HCT116 (cell line): ENCODE measurements at regions not wholly inside any gene's neighbourhood (a gene's known extent, or its start where the extent isn't known, plus 50 kb on each side); places are given as distances from the start of the nearest gene placed in this dataset.

Source experiments
- ATAC-seq: fragments of 200-7000 bp; cut with Tn5 transposase; 2 replicates; pipeline ENCODE4 v1.9.1; 2020; ENCODE audit warnings: mild to moderate bottlenecking, moderate library complexity
- BruUV-seq: library from RNA; stranded (reverse); fragments of 400-500 nt; replicated peaks from 2 replicates; lab custom pipeline; 2021; lab: Mats Ljungman, UMichigan
- CTCF ChIA-PET: fragments of 300-600 bp; sonication (Branson Sonifier 250); formaldehyde crosslinking; loops from one replicate; lab custom pipeline; 2021; ENCODE audit warnings: antibody characterized with exemption; lab: Charles Lee
- POLR2A ChIA-PET: fragments of 300-600, 350-600 bp; sonication (Branson Sonifier 250); formaldehyde crosslinking; loops from one replicate; lab custom pipeline; 2021; ENCODE audit warnings: antibody characterized with exemption; lab: Charles Lee
- RAD21 ChIA-PET, 2 experiments: fragments of 300-600 bp; sonication (Branson Sonifier 250); formaldehyde crosslinking; loops; one replicate each; lab custom pipeline; 2023; ENCODE audit warnings: low total read pairs in 2 of 2; ENCODE audit not compliant: uncharacterized antibody in 2 of 2, unreplicated experiment in 2 of 2, low non-redundant PET in 1 of 2; lab: Charles Lee
- DNase-seq: peaks from one replicate; pipeline ENCODE4 v3.0.0-alpha.2; 2010; ENCODE audit warnings: low read depth, low spot score
- H2AFZ ChIP-seq: fragments of 200-600 bp; shearing (Covaris generic), sonication (generic); 2 replicates; pipeline ENCODE4 v1.6.1; 2017; ENCODE audit warnings: low read depth, mixed run types, mixed read lengths, antibody characterized with exemption, low read length; ENCODE audit not compliant: poor library complexity, severe bottlenecking
- H3K27ac ChIP-seq: 2 replicates; pipeline ENCODE4 v1.5.1; 2012; ENCODE audit warnings: low read depth, low read length
- H3K27me3 ChIP-seq: fragments of 200-600 bp; sonication (generic); 2 replicates; pipeline ENCODE4 v1.6.1; 2016; ENCODE audit warnings: mixed run types, low read length, mixed read lengths; ENCODE audit not compliant: insufficient read depth
- H3K36me3 ChIP-seq, 2 experiments: fragments of 200-500 bp in 1 of 2; fragments of 200-600 bp in 1 of 2; sonication (Bioruptor generic) in 1 of 2; sonication (generic) in 1 of 2; 2 replicates each; pipeline versions ENCODE4 v1.5.1 to v1.6.1; 2014 to 2016; ENCODE audit warnings: low read length in 2 of 2, inconsistent platforms in 1 of 2, mixed read lengths in 1 of 2, mixed run types in 1 of 2; ENCODE audit not compliant: insufficient read depth in 2 of 2, control insufficient read depth in 1 of 2
- H3K4me1 ChIP-seq, 2 experiments: fragments of 200-600 bp in 1 of 2; sonication (generic) in 1 of 2; 2 replicates each; pipeline versions ENCODE4 v1.5.1 to v1.6.1; 2012 to 2017; ENCODE audit warnings: low read length in 2 of 2, inconsistent platforms in 1 of 2, mild to moderate bottlenecking in 1 of 2, mixed read lengths in 1 of 2, mixed run types in 1 of 2, moderate library complexity in 1 of 2; ENCODE audit not compliant: insufficient read depth in 2 of 2, control insufficient read depth in 1 of 2
- H3K4me2 ChIP-seq: fragments of 200-600 bp; sonication (generic); 2 replicates; pipeline ENCODE4 v1.6.1; 2017; ENCODE audit warnings: mixed run types, low read length, mixed read lengths
- H3K4me3 ChIP-seq, 2 experiments: fragments of 200-600 bp in 1 of 2; sonication (generic) in 1 of 2; replicated peaks in 1 of 2; 2 replicates each; pipeline ENCODE4 v1.5.1; 2011 to 2016; ENCODE audit warnings: low read length in 2 of 2, control low read depth in 1 of 2, low read depth in 1 of 2, mild to moderate bottlenecking in 1 of 2, mixed read lengths in 1 of 2, mixed run types in 1 of 2
- H3K79me2 ChIP-seq: fragments of 200-600 bp; sonication (generic); 2 replicates; pipeline ENCODE4 v1.6.1; 2017; ENCODE audit warnings: mild to moderate bottlenecking, mixed run types, low read length, moderate library complexity, mixed read lengths; ENCODE audit not compliant: insufficient read depth
- H3K9ac ChIP-seq: fragments of 200-600 bp; sonication (generic); 2 replicates; pipeline ENCODE4 v1.6.1; 2016; ENCODE audit warnings: low read length, mixed read lengths
- H3K9me2 ChIP-seq: fragments of 200-600 bp; sonication (generic), shearing (Covaris generic); 2 replicates; pipeline ENCODE4 v1.6.1; 2017; ENCODE audit warnings: mixed run types, mild to moderate bottlenecking, moderate library complexity; ENCODE audit not compliant: insufficient read depth
- H3K9me3 ChIP-seq, 2 experiments: fragments of 200-500 bp in 1 of 2; fragments of 200-600 bp in 1 of 2; sonication (Bioruptor generic) in 1 of 2; sonication (generic) in 1 of 2; 2 replicates each; pipeline ENCODE4 v1.6.1; 2014 to 2017; ENCODE audit warnings: low read length in 2 of 2, mixed read lengths in 2 of 2, inconsistent platforms in 1 of 2, low read depth in 1 of 2, mild to moderate bottlenecking in 1 of 2, mixed run types in 1 of 2, moderate library complexity in 1 of 2; ENCODE audit not compliant: control insufficient read depth in 1 of 2, insufficient read depth in 1 of 2
- H4K20me1 ChIP-seq: fragments of 200-600 bp; sonication (generic), shearing (Covaris generic); 2 replicates; pipeline ENCODE4 v1.6.1; 2017; ENCODE audit warnings: mixed run types, mild to moderate bottlenecking, moderate library complexity; ENCODE audit not compliant: insufficient read depth
- CBX3 ChIP-seq: IDR thresholded peaks from 2 replicates; pipeline ENCODE4 v1.6.1; 2012; ENCODE audit warnings: low read depth
- CEBPB ChIP-seq: IDR thresholded peaks from 2 replicates; pipeline ENCODE4 v1.6.1; 2012; ENCODE audit warnings: low read depth
- EZH2 ChIP-seq: fragments of 200-600 bp; sonication (generic); IDR thresholded peaks from 2 replicates; pipeline ENCODE4 v1.6.1; 2017; ENCODE audit warnings: antibody characterized with exemption, mixed run types
- JUND ChIP-seq: IDR thresholded peaks from 2 replicates; pipeline ENCODE4 v1.6.1; 2012
- POLR2A ChIP-seq: IDR thresholded peaks from 2 replicates; pipeline ENCODE4 v1.7.0; 2011; ENCODE audit warnings: borderline replicate concordance; ENCODE audit not compliant: insufficient read depth, insufficient read length; ENCODE audit errors: extremely low read depth
- RAD21 ChIP-seq: IDR thresholded peaks from 2 replicates; pipeline ENCODE4 v1.6.1; 2012; ENCODE audit warnings: low read depth, mild to moderate bottlenecking
- SIN3A ChIP-seq: IDR thresholded peaks from 2 replicates; pipeline ENCODE4 v1.6.1; 2012; ENCODE audit warnings: low read depth
- SRF ChIP-seq: IDR thresholded peaks from 2 replicates; pipeline ENCODE4 v1.6.1; 2012; ENCODE audit warnings: low read depth
- TCF7L2 ChIP-seq: IDR thresholded peaks from 2 replicates; pipeline ENCODE4 v1.7.0; 2011; ENCODE audit warnings: borderline replicate concordance, inconsistent platforms; ENCODE audit not compliant: insufficient read depth, insufficient read length; ENCODE audit errors: extremely low read depth
- ZFX ChIP-seq: fragments of 450-650 bp; IDR thresholded peaks from 2 replicates; pipeline ENCODE4 v1.6.1; 2017
- intact Hi-C: fragments of 100-400 bp; cut with micrococcal nuclease; formaldehyde crosslinking; loops from 2 replicates; pipeline ENCODE4 v1.10.0; 2022
- TF ChIP-seq, protein P1 (sequence below): IDR thresholded peaks from 2 replicates; pipeline ENCODE4 v1.6.1; 2012
- TF ChIP-seq, protein P2 (sequence below): IDR thresholded peaks from 2 replicates; pipeline ENCODE4 v1.6.1; 2012
- TF ChIP-seq, protein P3 (sequence below), 3 experiments: fragments of 200-600 bp in 1 of 3; sonication (generic) in 1 of 3; IDR thresholded peaks in 2 of 3; conservative IDR thresholded peaks in 1 of 3; 2 replicates each; pipeline ENCODE4 v1.5.1; 2012 to 2017; ENCODE audit warnings: low read depth in 2 of 3, low read length in 2 of 3, antibody characterized with exemption in 1 of 3, borderline replicate concordance in 1 of 3, control low read depth in 1 of 3, mild to moderate bottlenecking in 1 of 3, mixed read lengths in 1 of 3, mixed run types in 1 of 3, moderate library complexity in 1 of 3; ENCODE audit not compliant: insufficient read depth in 1 of 3
- TF ChIP-seq, protein P4 (sequence below): IDR thresholded peaks from 2 replicates; pipeline ENCODE4 v1.6.1; 2011; ENCODE audit warnings: mild to moderate bottlenecking, low read length, moderate library complexity; ENCODE audit not compliant: insufficient replicate concordance; ENCODE audit errors: extremely low read depth

- Histone ChIP-seq H3K27ac (no peak overlapping the region), H2AFZ (no peak overlapping the region), H3K4me1 (peaks cover 0 to under 1% of the 10 kb centered on the region in 2 experiments; a peak in 1 of 4 replicates), H3K9me2 (no peaks in the 10 kb centered on the region), H3K4me3 (no peak overlapping the region), H3K27me3 (no peaks in the 10 kb centered on the region), H3K9me3 (no peaks in the 10 kb centered on the region), H4K20me1 (no peaks in the 10 kb centered on the region), H3K9ac (no peak overlapping the region), H3K79me2 (no peaks in the 10 kb centered on the region), H3K36me3 (no peaks in the 10 kb centered on the region), H3K4me2 (no peak overlapping the region)
- TF ChIP-seq JUND (no peak), EZH2 (no peak), TCF7L2 (no peak), POLR2A (no peak), SIN3A (no peak), CBX3 (no peak), SRF (no peak), CEBPB (no peak)
- TF ChIP-seq, protein P1, sequence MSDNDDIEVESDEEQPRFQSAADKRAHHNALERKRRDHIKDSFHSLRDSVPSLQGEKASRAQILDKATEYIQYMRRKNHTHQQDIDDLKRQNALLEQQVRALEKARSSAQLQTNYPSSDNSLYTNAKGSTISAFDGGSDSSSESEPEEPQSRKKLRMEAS, result no peak
- TF ChIP-seq, protein P2, sequence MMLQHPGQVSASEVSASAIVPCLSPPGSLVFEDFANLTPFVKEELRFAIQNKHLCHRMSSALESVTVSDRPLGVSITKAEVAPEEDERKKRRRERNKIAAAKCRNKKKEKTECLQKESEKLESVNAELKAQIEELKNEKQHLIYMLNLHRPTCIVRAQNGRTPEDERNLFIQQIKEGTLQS, result no peak
- no TSS peak for BruUV-seq
- POLR2A ChIA-PET, result no interaction called here
- ATAC-seq (no peak), DNase-seq (no peak)
- CTCF ChIA-PET, result no interaction called here
- intact Hi-C loops, result no loop called here
- RAD21 ChIA-PET, result no interaction called here
Measured at GRCh38 chr2:51108794-51109193, 76.9 kb upstream of the NRXN1 start.

- no peaks in the 10 kb centered on the region for H3K9me3 ChIP-seq
- H4K20me1 ChIP-seq, result no peaks in the 10 kb centered on the region
- RAD21 ChIA-PET, result no interaction called here
- no TSS peak for BruUV-seq
- no peak overlapping the region for H3K9ac ChIP-seq
- no peaks in the 10 kb centered on the region for H3K9me2 ChIP-seq
- H3K4me1 ChIP-seq, result peaks cover 3 to 10% of the 10 kb centered on the region in 2 experiments; a peak in 2 of 4 replicates
- H2AFZ ChIP-seq, result no peak overlapping the region
- intact Hi-C loops, result no loop called here
- H3K79me2 ChIP-seq, result no peaks in the 10 kb centered on the region
- ATAC-seq (no peak), DNase-seq (no peak)
- H3K27ac ChIP-seq, result no peak overlapping the region
- CTCF ChIA-PET, result no interaction called here
- no peaks in the 10 kb centered on the region for H3K36me3 ChIP-seq
- H3K27me3 ChIP-seq, result no peaks in the 10 kb centered on the region
- POLR2A ChIA-PET, result no interaction called here
- no peak overlapping the region for H3K4me2 ChIP-seq
- no peak overlapping the region for H3K4me3 ChIP-seq
- TF ChIP-seq SIN3A, result no peak
- no peak for TF ChIP-seq ZFX
- no peak for TF ChIP-seq RAD21
- no peak for TF ChIP-seq EZH2
- TF ChIP-seq SRF, result no peak
- TF ChIP-seq, protein P3, sequence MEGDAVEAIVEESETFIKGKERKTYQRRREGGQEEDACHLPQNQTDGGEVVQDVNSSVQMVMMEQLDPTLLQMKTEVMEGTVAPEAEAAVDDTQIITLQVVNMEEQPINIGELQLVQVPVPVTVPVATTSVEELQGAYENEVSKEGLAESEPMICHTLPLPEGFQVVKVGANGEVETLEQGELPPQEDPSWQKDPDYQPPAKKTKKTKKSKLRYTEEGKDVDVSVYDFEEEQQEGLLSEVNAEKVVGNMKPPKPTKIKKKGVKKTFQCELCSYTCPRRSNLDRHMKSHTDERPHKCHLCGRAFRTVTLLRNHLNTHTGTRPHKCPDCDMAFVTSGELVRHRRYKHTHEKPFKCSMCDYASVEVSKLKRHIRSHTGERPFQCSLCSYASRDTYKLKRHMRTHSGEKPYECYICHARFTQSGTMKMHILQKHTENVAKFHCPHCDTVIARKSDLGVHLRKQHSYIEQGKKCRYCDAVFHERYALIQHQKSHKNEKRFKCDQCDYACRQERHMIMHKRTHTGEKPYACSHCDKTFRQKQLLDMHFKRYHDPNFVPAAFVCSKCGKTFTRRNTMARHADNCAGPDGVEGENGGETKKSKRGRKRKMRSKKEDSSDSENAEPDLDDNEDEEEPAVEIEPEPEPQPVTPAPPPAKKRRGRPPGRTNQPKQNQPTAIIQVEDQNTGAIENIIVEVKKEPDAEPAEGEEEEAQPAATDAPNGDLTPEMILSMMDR (IDR thresholded peaks at IDR 0.05 in 2 of 3, conservative IDR thresholded peaks at IDR 0.05 in 1 of 3; ENCODE audit: borderline replicate concordance in 1 of 3, insufficient read depth in 1 of 3, low read depth in 2 of 3, low read length in 2 of 3), result no peak
- TF ChIP-seq, protein P4, sequence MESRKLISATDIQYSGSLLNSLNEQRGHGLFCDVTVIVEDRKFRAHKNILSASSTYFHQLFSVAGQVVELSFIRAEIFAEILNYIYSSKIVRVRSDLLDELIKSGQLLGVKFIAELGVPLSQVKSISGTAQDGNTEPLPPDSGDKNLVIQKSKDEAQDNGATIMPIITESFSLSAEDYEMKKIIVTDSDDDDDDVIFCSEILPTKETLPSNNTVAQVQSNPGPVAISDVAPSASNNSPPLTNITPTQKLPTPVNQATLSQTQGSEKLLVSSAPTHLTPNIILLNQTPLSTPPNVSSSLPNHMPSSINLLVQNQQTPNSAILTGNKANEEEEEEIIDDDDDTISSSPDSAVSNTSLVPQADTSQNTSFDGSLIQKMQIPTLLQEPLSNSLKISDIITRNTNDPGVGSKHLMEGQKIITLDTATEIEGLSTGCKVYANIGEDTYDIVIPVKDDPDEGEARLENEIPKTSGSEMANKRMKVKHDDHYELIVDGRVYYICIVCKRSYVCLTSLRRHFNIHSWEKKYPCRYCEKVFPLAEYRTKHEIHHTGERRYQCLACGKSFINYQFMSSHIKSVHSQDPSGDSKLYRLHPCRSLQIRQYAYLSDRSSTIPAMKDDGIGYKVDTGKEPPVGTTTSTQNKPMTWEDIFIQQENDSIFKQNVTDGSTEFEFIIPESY, result no peak
Measured at GRCh38 chr2:51107841-51108240, 75.9 kb upstream of the NRXN1 start.
